C4-2B (cell line): ENCODE measurements at regions not wholly inside any gene's neighbourhood (a gene's known extent, or its start where the extent isn't known, plus 50 kb on each side); places are given as distances from the start of the nearest gene placed in this dataset.

Experiments
- H3K27ac ChIP-seq: fragments of 450-650 bp; 2 replicates; pipeline ENCODE4 v1.5.1; 2017
- CTCF ChIP-seq: fragments of 450-650 bp; conservative IDR thresholded peaks from 2 replicates; pipeline ENCODE4 v1.5.1; 2017; ENCODE audit warnings: mild to moderate bottlenecking
- ZFX ChIP-seq: fragments of 450-650 bp; IDR thresholded peaks from 2 replicates; pipeline ENCODE4 v1.6.1; 2017

DNA sequence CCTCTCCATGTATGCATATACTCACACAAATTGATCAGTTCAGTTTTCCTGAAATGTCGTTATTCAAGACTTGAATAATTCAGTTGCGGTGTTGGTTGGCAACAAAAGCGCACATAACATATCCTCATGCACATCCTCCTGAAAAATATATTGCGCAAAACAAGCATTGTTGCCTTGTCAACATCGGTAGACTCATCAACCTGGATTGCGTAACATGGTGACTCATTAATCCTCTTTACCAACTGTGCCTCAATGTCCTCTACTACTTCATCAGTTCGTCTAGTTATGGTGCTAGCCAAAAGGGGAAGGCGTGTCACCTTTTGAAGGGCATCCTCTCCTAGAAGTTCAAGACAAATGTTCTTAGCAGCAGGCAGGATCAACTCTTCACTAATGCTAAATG lies 357.7 kb downstream of the LMO7 start:
- H3K27ac ChIP-seq, result no peak overlapping the region
- TF ChIP-seq ZFX, result no peak
- TF ChIP-seq CTCF, result no peak

DNA sequence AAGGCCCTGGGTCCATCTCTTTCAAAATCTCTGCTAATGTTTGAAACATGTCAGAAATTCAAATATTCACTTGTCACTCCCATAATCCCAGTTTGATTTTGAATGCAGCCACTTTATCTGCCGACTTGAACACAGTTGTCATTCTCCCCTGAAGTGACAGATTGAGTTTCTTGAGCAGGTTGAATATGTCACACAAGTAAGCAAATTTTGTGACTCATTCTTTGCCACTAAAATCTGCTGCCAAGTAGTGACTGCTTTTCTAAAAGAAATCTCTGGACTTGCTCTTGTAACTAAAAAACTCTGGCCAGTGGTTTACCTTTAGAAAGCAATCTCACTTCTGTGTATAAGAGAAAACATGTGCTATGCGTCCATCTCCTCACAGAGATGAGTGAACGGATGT lies 357.1 kb downstream of the LMO7 start:
- TF ChIP-seq CTCF (no peak), ZFX (no peak)
- H3K27ac ChIP-seq, result no peak overlapping the region

DNA sequence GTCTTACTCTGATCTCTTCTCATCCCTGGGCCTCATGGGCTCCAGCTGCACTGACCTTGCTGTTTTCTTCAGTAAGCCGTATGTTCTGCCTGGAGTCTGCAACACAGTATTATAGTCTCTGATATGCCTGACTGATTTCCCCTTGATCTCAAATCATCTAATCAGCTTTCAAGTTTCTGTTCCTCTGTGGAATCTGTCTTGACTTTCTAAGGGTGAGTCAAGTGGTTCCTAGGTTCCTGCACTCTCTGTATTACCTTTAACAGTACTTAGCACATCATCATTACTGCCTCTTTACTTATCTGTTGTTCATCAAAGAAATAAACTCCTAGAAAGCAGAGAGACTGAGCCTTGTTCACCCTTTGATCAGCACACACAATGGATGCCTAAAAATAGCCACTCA lies 350.7 kb downstream of the LMO7 start:
- H3K27ac ChIP-seq, result no peak overlapping the region
- TF ChIP-seq ZFX (no peak), CTCF (no peak)

- no peak for TF ChIP-seq CTCF
- H3K27ac ChIP-seq, result no peak overlapping the region
Measured at GRCh38 chr13:75985132-75985531, 349.0 kb downstream of the LMO7 start.

- no peak overlapping the region for H3K27ac ChIP-seq
- TF ChIP-seq ZFX (no peak), CTCF (no peak)
Measured at GRCh38 chr13:75978818-75979217, 342.7 kb downstream of the LMO7 start.

DNA sequence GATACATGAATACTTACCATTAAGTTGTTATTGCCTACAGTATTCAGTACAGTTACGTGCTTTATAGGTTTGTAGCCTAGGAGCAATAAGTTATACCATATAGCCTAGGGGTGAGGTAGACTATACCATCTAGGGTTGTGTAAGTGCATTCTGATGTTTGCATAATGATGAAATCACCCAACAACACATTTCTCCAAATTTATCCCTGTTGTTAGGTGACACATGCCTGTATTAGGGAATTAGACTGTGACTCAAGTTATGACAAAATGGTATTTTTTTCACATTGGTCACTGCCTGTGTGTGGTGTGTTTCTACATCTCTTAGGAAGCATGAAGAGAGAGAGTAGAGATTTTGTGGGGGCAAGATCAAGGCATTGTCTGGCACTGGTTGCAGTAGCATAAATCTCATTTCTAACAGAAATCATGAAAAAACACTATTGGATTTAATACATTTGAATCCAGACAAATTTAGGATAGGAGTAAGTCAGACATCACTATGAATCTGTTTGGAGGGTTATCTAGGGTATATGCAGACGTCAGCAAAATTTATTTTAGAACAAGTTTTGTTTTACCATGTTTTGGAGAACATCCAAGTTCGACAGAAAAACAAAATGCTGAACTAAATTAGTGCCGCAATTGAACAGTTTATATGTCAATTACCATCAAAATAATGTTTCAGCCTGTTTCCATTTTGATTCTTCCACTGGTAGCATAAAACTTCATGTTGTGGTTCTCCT lies 332.1 kb downstream of the LMO7 start:
- TF ChIP-seq CTCF (no peak), ZFX (no peak)
- no peak overlapping the region for H3K27ac ChIP-seq

DNA sequence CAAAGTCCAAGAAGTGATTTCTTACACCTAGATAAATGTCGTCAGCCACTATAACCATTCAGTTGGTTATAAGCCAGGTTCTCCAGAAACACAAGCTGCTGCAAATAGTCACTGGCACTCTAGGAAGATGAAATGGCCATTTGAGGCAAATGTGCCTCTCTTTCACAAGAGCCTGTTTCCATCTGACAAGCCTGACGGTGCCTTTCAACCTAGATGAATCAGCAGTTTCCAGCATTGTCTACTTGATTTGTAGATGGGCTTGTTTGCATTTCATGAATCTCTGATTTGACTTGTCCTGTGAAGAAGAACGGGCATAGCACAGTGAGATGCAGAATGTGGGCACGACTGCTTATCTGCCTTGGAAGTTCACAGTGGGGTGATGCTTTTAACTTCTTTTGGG lies 327.2 kb downstream of the LMO7 start:
- no peak for TF ChIP-seq ZFX
- no peak for TF ChIP-seq CTCF
- H3K27ac ChIP-seq, result no peak overlapping the region
